Neural crest cell (in vitro differentiated cells): ENCODE measurements at regions not wholly inside any gene's neighbourhood (a gene's known extent, or its start where the extent isn't known, plus 50 kb on each side); places are given as distances from the start of the nearest gene placed in this dataset.

Experiments used
- DNase-seq: peaks from one replicate; pipeline ENCODE4 v3.0.0; 2021; ENCODE audit warnings: low read depth, mixed read lengths, low spot score
- H3K27ac Mint-ChIP-seq: one replicate; pipeline ENCODE4 v1.8.0; 2021; ENCODE audit warnings: mild to moderate bottlenecking, mixed read lengths; ENCODE audit not compliant: unreplicated experiment
- H3K27me3 Mint-ChIP-seq: 2 replicates; pipeline ENCODE4 v1.8.0; 2021; ENCODE audit warnings: low read depth, mild to moderate bottlenecking, mixed read lengths
- H3K36me3 Mint-ChIP-seq: 2 replicates; pipeline ENCODE4 v1.8.0; 2021; ENCODE audit warnings: low read depth, mild to moderate bottlenecking, mixed read lengths
- H3K4me1 Mint-ChIP-seq: 2 replicates; pipeline ENCODE4 v1.8.0; 2021; ENCODE audit warnings: mixed read lengths
- H3K4me3 Mint-ChIP-seq: one replicate; pipeline ENCODE4 v1.8.0; 2021; ENCODE audit warnings: mild to moderate bottlenecking, mixed read lengths
- H3K9me3 Mint-ChIP-seq: 2 replicates; pipeline ENCODE4 v1.8.0; 2021; ENCODE audit warnings: mixed read lengths
- CTCF ChIP-seq: fragments of 200-600 bp; sonication (generic); conservative IDR thresholded peaks from 2 replicates; pipeline ENCODE4 v1.5.0; 2021; ENCODE audit warnings: antibody characterized with exemption, mild to moderate bottlenecking

- DNase-seq = no peak
- no peak overlapping the region for H3K4me3 Mint-ChIP-seq
- no peaks in the 10 kb centered on the region for H3K27me3 Mint-ChIP-seq
- no peak for TF ChIP-seq CTCF
- no peaks in the 10 kb centered on the region for H3K9me3 Mint-ChIP-seq
- H3K27ac Mint-ChIP-seq = no peak overlapping the region
- H3K4me1 Mint-ChIP-seq = no peaks in the 10 kb centered on the region
- H3K36me3 Mint-ChIP-seq = no peaks in the 10 kb centered on the region
Observed at GRCh38 chr1:193951984-193952383, 765.6 kb upstream of the B3GALT2 start.

GRCh38 chr1:193944454-193944853 is 758.0 kb upstream of the B3GALT2 start:
- no peaks in the 10 kb centered on the region for H3K36me3 Mint-ChIP-seq
- H3K27ac Mint-ChIP-seq = no peak overlapping the region
- no peak for DNase-seq
- H3K4me1 Mint-ChIP-seq = peaks cover 7% of the 10 kb centered on the region
- no peak overlapping the region for H3K4me3 Mint-ChIP-seq
- H3K27me3 Mint-ChIP-seq = no peaks in the 10 kb centered on the region
- peaks cover 7% of the 10 kb centered on the region for H3K9me3 Mint-ChIP-seq
- no peak for TF ChIP-seq CTCF

- Mint-ChIP-seq H3K27ac (no peak overlapping the region), H3K4me1 (peaks cover 7% of the 10 kb centered on the region), H3K4me3 (no peak overlapping the region), H3K27me3 (no peaks in the 10 kb centered on the region), H3K36me3 (no peaks in the 10 kb centered on the region), H3K9me3 (peaks cover 5% of the 10 kb centered on the region)
- no peak for TF ChIP-seq CTCF
- DNase-seq = no peak
Observed at GRCh38 chr1:193940176-193940575, 753.8 kb upstream of the B3GALT2 start.

GRCh38 chr1:193939585-193939984 is 753.2 kb upstream of the B3GALT2 start:
- Mint-ChIP-seq H3K27ac (no peak overlapping the region), H3K4me3 (no peak overlapping the region), H3K36me3 (no peaks in the 10 kb centered on the region), H3K27me3 (no peaks in the 10 kb centered on the region), H3K4me1 (peaks cover 7% of the 10 kb centered on the region), H3K9me3 (peaks cover 7% of the 10 kb centered on the region)
- TF ChIP-seq CTCF = no peak
- no peak for DNase-seq

GRCh38 chr1:193937308-193937707 is 750.9 kb upstream of the B3GALT2 start:
- H3K27me3 Mint-ChIP-seq = no peaks in the 10 kb centered on the region
- no peak overlapping the region for H3K27ac Mint-ChIP-seq
- peaks cover 4% of the 10 kb centered on the region for H3K9me3 Mint-ChIP-seq
- no peaks in the 10 kb centered on the region for H3K36me3 Mint-ChIP-seq
- no peak for TF ChIP-seq CTCF
- H3K4me1 Mint-ChIP-seq = peaks cover 7% of the 10 kb centered on the region
- H3K4me3 Mint-ChIP-seq = no peak overlapping the region
- DNase-seq = no peak

GRCh38 chr1:193932979-193933378 is 746.6 kb upstream of the B3GALT2 start:
- TF ChIP-seq CTCF = no peak
- H3K4me1 Mint-ChIP-seq = no peaks in the 10 kb centered on the region
- no peak overlapping the region for H3K27ac Mint-ChIP-seq
- no peaks in the 10 kb centered on the region for H3K27me3 Mint-ChIP-seq
- no peak for DNase-seq
- no peaks in the 10 kb centered on the region for H3K36me3 Mint-ChIP-seq
- no peak overlapping the region for H3K4me3 Mint-ChIP-seq
- peaks cover 4% of the 10 kb centered on the region for H3K9me3 Mint-ChIP-seq
